ENCODE measurements at regions not wholly inside any gene's neighbourhood (a gene's known extent, or its start where the extent isn't known, plus 50 kb on each side); places are given as distances from the start of the nearest gene placed in this dataset.

DNA sequence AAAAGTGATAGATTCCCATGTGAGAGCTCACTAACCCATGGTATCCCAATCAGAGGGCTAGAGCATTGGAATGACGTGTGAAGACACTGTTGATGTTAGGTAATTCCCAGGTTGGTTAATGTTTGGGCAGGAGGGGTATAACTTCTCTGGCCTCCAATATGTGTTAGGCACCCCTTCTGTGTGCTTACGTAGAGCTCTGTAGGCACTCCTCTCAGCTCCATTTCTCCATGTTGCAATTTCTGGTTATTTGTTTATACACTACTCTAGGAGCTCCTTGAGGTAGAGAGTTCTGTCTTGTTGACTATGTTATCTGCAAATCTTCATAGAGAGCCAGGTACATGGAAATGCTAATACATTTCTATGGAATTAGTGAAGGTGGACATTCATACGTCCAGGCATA lies 153.5 kb downstream of the RPIA start:
- no peak overlapping the region for H3K27ac ChIP-seq (replicated peaks)
- TF ChIP-seq, protein P1, sequence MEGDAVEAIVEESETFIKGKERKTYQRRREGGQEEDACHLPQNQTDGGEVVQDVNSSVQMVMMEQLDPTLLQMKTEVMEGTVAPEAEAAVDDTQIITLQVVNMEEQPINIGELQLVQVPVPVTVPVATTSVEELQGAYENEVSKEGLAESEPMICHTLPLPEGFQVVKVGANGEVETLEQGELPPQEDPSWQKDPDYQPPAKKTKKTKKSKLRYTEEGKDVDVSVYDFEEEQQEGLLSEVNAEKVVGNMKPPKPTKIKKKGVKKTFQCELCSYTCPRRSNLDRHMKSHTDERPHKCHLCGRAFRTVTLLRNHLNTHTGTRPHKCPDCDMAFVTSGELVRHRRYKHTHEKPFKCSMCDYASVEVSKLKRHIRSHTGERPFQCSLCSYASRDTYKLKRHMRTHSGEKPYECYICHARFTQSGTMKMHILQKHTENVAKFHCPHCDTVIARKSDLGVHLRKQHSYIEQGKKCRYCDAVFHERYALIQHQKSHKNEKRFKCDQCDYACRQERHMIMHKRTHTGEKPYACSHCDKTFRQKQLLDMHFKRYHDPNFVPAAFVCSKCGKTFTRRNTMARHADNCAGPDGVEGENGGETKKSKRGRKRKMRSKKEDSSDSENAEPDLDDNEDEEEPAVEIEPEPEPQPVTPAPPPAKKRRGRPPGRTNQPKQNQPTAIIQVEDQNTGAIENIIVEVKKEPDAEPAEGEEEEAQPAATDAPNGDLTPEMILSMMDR (IDR thresholded peaks at IDR 0.05; ENCODE audit: insufficient read depth, low read length): no peak
- TF ChIP-seq GABPA (IDR thresholded peaks at IDR 0.05; ENCODE audit: low read depth) (no peak), SPI1 (IDR thresholded peaks at IDR 0.05; ENCODE audit: borderline replicate concordance, low read depth) (no peak), POLR2AphosphoS5 (IDR thresholded peaks at IDR 0.05; ENCODE audit: low read depth) (no peak)
- TF ChIP-seq, protein P2, sequence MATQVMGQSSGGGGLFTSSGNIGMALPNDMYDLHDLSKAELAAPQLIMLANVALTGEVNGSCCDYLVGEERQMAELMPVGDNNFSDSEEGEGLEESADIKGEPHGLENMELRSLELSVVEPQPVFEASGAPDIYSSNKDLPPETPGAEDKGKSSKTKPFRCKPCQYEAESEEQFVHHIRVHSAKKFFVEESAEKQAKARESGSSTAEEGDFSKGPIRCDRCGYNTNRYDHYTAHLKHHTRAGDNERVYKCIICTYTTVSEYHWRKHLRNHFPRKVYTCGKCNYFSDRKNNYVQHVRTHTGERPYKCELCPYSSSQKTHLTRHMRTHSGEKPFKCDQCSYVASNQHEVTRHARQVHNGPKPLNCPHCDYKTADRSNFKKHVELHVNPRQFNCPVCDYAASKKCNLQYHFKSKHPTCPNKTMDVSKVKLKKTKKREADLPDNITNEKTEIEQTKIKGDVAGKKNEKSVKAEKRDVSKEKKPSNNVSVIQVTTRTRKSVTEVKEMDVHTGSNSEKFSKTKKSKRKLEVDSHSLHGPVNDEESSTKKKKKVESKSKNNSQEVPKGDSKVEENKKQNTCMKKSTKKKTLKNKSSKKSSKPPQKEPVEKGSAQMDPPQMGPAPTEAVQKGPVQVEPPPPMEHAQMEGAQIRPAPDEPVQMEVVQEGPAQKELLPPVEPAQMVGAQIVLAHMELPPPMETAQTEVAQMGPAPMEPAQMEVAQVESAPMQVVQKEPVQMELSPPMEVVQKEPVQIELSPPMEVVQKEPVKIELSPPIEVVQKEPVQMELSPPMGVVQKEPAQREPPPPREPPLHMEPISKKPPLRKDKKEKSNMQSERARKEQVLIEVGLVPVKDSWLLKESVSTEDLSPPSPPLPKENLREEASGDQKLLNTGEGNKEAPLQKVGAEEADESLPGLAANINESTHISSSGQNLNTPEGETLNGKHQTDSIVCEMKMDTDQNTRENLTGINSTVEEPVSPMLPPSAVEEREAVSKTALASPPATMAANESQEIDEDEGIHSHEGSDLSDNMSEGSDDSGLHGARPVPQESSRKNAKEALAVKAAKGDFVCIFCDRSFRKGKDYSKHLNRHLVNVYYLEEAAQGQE (IDR thresholded peaks at IDR 0.05; ENCODE audit: insufficient replicate concordance, low read depth): no peak
- no peak overlapping the region for H3K4me3 ChIP-seq (replicated peaks; ENCODE audit: insufficient read depth, low read length)

DNA sequence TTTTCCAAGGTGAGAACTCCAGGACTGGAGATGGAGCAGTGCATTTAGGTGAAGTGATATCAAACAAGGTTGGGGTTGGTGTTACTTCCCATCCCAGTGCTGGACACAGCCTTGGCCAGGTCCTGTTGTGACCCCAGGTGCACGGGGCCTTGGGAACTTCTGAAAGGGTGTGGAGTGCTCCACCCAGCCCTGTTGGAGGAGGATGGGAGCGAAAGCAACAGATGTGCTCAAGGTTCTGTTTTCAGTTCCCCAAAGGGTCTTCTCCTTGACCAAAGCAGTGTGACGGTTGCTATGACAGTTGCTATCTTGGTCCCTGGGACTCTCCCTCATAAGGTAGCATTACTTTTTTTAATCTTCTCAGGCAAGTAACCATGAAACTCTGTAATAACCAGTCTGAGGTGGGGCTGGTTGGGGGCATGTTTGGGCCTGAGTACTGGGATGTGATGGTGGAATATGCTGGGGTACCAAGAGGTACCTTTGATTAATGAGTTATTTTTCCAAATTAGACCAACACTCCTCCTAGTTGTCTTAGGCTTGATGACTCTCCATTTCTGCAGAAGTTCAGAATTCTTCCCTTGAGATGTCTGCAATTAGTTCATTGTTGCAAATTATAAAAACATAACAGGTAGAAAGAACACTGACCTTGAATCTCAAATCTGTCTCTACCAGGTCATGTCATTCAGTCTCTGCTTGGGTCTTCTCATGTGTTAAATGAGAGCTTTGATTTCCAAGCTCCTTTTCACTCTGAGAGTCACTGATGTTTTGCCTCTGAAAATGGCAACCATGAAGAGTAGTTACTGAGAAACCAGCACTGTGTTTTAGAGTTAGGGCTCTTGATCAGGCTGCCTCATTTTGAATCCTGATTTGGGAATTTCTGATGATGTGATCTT lies 154.5 kb downstream of the RPIA start:
- no peak overlapping the region for H3K4me3 ChIP-seq (replicated peaks; ENCODE audit: insufficient read depth, low read length)
- H3K27ac ChIP-seq (replicated peaks): no peak overlapping the region

More for the DNA sequence above, 153.5 kb downstream of the RPIA start:
- H3K27me3 ChIP-seq (ENCODE audit: insufficient read depth, poor library complexity, severe bottlenecking): no peaks in the 10 kb centered on the region
- DNase-seq (ENCODE audit: low read depth in 1 of 2, low spot score in 1 of 2): no peak

DNA sequence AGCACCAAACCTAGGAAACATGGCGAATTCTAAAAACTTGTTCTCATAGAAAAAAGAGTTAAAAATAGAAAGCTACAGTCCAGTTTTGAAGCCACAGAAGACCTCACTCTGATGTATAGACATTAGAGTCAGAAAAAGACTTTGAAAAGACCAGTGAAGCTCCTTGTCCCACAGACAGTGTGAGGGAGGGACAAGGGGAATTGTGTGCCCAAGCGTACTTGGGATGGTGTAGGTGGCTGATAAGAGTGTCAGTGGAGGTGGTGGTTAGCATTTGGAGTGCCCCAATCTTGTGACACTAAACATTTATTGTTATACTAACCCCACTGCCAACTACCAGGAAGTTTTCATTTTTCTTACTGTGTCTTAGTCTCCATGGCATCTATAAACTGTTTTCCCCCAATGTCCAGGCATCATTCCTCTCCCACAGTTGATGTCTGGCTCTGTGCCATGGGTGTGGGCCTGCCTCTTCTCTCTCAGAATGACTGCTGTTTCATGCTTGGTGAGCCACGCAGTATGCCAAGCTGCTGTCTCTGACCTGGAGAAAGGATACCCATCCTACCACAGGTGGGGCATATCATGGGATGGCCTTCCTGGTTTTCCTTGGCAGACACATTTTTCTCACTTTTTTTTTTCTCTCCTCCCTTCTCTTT lies 161.4 kb downstream of the RPIA start:
- DNase-seq (ENCODE audit: low read depth in 1 of 2, low spot score in 1 of 2): no peak
- no peaks in the 10 kb centered on the region for H3K27me3 ChIP-seq (ENCODE audit: insufficient read depth, poor library complexity, severe bottlenecking)
- no peak overlapping the region for H3K4me3 ChIP-seq (replicated peaks; ENCODE audit: insufficient read depth, low read length)
- H3K27ac ChIP-seq (replicated peaks): no peak overlapping the region
- no peak for TF ChIP-seq GABPA (IDR thresholded peaks at IDR 0.05; ENCODE audit: low read depth)
- TF ChIP-seq, protein P2 (IDR thresholded peaks at IDR 0.05; ENCODE audit: insufficient replicate concordance, low read depth): no peak
- TF ChIP-seq SPI1 (IDR thresholded peaks at IDR 0.05; ENCODE audit: borderline replicate concordance, low read depth): no peak
- TF ChIP-seq POLR2AphosphoS5 (IDR thresholded peaks at IDR 0.05; ENCODE audit: low read depth): no peak
- TF ChIP-seq, protein P1 (IDR thresholded peaks at IDR 0.05; ENCODE audit: insufficient read depth, low read length): no peak

More for the DNA sequence above, 154.5 kb downstream of the RPIA start:
- DNase-seq (ENCODE audit: low read depth in 1 of 2, low spot score in 1 of 2): no peak
- H3K27me3 ChIP-seq (ENCODE audit: insufficient read depth, poor library complexity, severe bottlenecking): no peaks in the 10 kb centered on the region
- TF ChIP-seq POLR2AphosphoS5 (IDR thresholded peaks at IDR 0.05; ENCODE audit: low read depth): no peak
- no peak for TF ChIP-seq GABPA (IDR thresholded peaks at IDR 0.05; ENCODE audit: low read depth)
- TF ChIP-seq, protein P2 (IDR thresholded peaks at IDR 0.05; ENCODE audit: insufficient replicate concordance, low read depth): no peak
- TF ChIP-seq, protein P1 (IDR thresholded peaks at IDR 0.05; ENCODE audit: insufficient read depth, low read length): no peak
- no peak for TF ChIP-seq SPI1 (IDR thresholded peaks at IDR 0.05; ENCODE audit: borderline replicate concordance, low read depth)

Measured in HL-60 (cell line).